ENCODE measurements at regions not wholly inside any gene's neighbourhood (a gene's known extent, or its start where the extent isn't known, plus 50 kb on each side); places are given as distances from the start of the nearest gene placed in this dataset.

GRCh38 chr13:30108913-30109237, 198.5 kb downstream of the KATNAL1 start:
- TF ChIP-seq, protein P1, sequence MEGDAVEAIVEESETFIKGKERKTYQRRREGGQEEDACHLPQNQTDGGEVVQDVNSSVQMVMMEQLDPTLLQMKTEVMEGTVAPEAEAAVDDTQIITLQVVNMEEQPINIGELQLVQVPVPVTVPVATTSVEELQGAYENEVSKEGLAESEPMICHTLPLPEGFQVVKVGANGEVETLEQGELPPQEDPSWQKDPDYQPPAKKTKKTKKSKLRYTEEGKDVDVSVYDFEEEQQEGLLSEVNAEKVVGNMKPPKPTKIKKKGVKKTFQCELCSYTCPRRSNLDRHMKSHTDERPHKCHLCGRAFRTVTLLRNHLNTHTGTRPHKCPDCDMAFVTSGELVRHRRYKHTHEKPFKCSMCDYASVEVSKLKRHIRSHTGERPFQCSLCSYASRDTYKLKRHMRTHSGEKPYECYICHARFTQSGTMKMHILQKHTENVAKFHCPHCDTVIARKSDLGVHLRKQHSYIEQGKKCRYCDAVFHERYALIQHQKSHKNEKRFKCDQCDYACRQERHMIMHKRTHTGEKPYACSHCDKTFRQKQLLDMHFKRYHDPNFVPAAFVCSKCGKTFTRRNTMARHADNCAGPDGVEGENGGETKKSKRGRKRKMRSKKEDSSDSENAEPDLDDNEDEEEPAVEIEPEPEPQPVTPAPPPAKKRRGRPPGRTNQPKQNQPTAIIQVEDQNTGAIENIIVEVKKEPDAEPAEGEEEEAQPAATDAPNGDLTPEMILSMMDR (conservative IDR thresholded peaks at IDR 0.05; ENCODE audit: low read depth in 2 of 2): no peak
- TF ChIP-seq POLR2AphosphoS5 (IDR thresholded peaks at IDR 0.05; ENCODE audit: low read depth) (no peak), EZH2 (IDR thresholded peaks at IDR 0.05; ENCODE audit: low read depth, unreplicated experiment) (no peak), REST (IDR thresholded peaks at IDR 0.05; ENCODE audit: unreplicated experiment) (no peak), JUNB (IDR thresholded peaks at IDR 0.05; ENCODE audit: unreplicated experiment) (no peak)

Data from GM23338 (cell line).